Keratinocyte (primary cell): ENCODE measurements at regions not wholly inside any gene's neighbourhood (a gene's known extent, or its start where the extent isn't known, plus 50 kb on each side); places are given as distances from the start of the nearest gene placed in this dataset.

Source experiments
- CTCF ChIP-seq, 3 experiments: IDR thresholded peaks in 1 of 3; conservative IDR thresholded peaks in 1 of 3; optimal IDR thresholded peaks in 1 of 3; 2 replicates in 2 of 3; 3 replicates in 1 of 3; pipeline versions ENCODE3 to v1.5.1; 2011; ENCODE audit warnings: low read length in 3 of 3, mild to moderate bottlenecking in 3 of 3, moderate library complexity in 2 of 3, control low read depth in 1 of 3, inconsistent platforms in 1 of 3; ENCODE audit not compliant: insufficient read depth in 2 of 3; ENCODE audit errors: extremely low read depth in 1 of 3
- EZH2 ChIP-seq: IDR thresholded peaks from one replicate; pipeline ENCODE4 v1.6.1; 2012; ENCODE audit warnings: inconsistent platforms, mild to moderate bottlenecking, low read length, moderate library complexity

DNA sequence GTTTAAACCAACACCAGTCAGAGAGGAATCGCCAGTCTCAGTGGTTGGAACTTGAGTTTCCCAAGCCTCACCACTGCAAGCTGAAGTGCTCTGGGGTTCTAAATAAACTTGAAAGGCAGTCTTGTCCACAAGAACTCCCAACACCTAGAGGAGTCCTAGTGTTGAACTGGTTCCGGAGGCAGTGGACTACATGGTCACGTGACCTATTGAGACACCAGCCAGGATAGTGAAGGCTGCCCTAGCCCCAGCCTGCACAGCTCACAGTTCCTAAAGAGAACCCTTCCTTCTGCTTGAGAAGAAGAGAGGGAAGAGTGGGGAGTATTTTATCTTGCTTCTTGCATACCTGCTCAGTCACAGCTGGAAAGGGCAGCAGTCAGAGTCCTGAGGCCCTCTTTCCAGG is 1012.7 kb upstream of the ADGRL3 start:
- TF ChIP-seq CTCF (optimal IDR thresholded peaks at IDR 0.05 in 1 of 3, IDR thresholded peaks at IDR 0.05 in 1 of 3, conservative IDR thresholded peaks at IDR 0.05 in 1 of 3; ENCODE audit: extremely low read depth in 1 of 3, insufficient read depth in 2 of 3, low read length in 3 of 3) (no peak), EZH2 (no peak)
